Pancreas (tissue), 10 donors: ENCODE measurements at regions not wholly inside any gene's neighbourhood (a gene's known extent, or its start where the extent isn't known, plus 50 kb on each side); places are given as distances from the start of the nearest gene placed in this dataset.

Source experiments
- ATAC-seq, 4 donors: fragments of 200-7000 bp; cut with Tn5 transposase; one replicate each; pipeline versions ENCODE4 v1.8.0 to v1.9.1; 2020; ENCODE audit warnings: mild to moderate bottlenecking in 4 of 4, moderate library complexity in 4 of 4
- DNase-seq, 6 donors: peaks; one replicate each; pipeline ENCODE4 v3.0.0-alpha.2; 2020
- FAIRE-seq: peaks from 2 replicates; lab custom pipeline; 2012; peaks lifted over from hg19 to GRCh38; lab: Jason Lieb, UNC
- H3K27ac ChIP-seq, 4 donors: fragments of 200-600 bp; sonication (generic); 1 replicate in 3 of 4; 2 replicates in 1 of 4; pipeline versions ENCODE4 v1.5.0 to v1.8.0; 2020
- H3K27me3 ChIP-seq, 4 donors: fragments of 200-600 bp; one replicate each; pipeline ENCODE4 v1.8.0; 2021
- H3K36me3 ChIP-seq, 3 donors: fragments of 200-600 bp; sonication (generic) in 1 of 3; one replicate each; pipeline versions ENCODE4 v1.5.0 to v1.8.0; 2020 to 2021
- H3K4me1 ChIP-seq, 3 donors: fragments of 200-600 bp; one replicate each; pipeline ENCODE4 v1.8.0; 2021
- H3K4me3 ChIP-seq, 4 donors: fragments of 200-600 bp; sonication (generic) in 2 of 4; one replicate each; pipeline versions ENCODE4 v1.5.0 to v1.8.0; 2020 to 2021
- H3K9me3 ChIP-seq, 4 donors: fragments of 200-600 bp; one replicate each; pipeline ENCODE4 v1.8.0; 2021
- CTCF ChIP-seq, 4 donors: fragments of 200-600 bp; sonication (generic) in 3 of 4; IDR thresholded peaks; one replicate each; pipeline versions ENCODE4 v1.5.0 to v1.8.0; 2021; ENCODE audit warnings: antibody characterized with exemption in 4 of 4
- WGBS, 2 donors: extraction: QIAGEN DNeasy Blood & Tissue Kit; methylation state at CpG; one replicate each; pipeline ENCODE4 v1.1.7; 2013; 5-methylcytosine and 5-hydroxymethylcytosine counted together
- intact Hi-C, 3 donors: fragments of 100-400 bp; cut with DNase I; formaldehyde crosslinking; loops; one replicate each; pipeline versions ENCODE4 v1.11.1 to v1.14.2; 2022
- donor health status: healthy with polysubstance abuse.
- donor health status: DM: no; HTN: no; CAD: no; lungs with moderate emphysema.
- donor health status: DM: no; HTN: no; CAD: no.
- donor health status: control.
- donor health status: control.
- donor health status: Bipolar disorder and iron deficiency.
- donor health status: DM: yes; HTN: yes; CAD: no.
- donor health status: DM: no; HTN: no; CAD: no.
- donor health status: DM: no; HTN: no; CAD: no.
- donor health status: DM: yes; HTN: yes; CAD: no.

GRCh38 chr3:25884981-25885380, 95.1 kb downstream of the OXSM start:
- Histone ChIP-seq H3K4me3 (no peak overlapping the region), H3K4me1 (no peaks in the 10 kb centered on the region), H3K27me3 (no peaks in the 10 kb centered on the region), H3K27ac (no peak overlapping the region), H3K9me3 (no peaks in the 10 kb centered on the region), H3K36me3 (no peaks in the 10 kb centered on the region)
- no peak for DNase-seq
- FAIRE-seq: no peak
- no peak for TF ChIP-seq CTCF (IDR thresholded peaks at IDR 0.05)
- WGBS, 2 donors: 81 to 84% methylated on average over 2 of the region's 2 CpGs
- intact Hi-C loops: no loop called here
- ATAC-seq: no peak

- Histone ChIP-seq H3K27ac (no peak overlapping the region), H3K4me3 (no peak overlapping the region), H3K36me3 (no peaks in the 10 kb centered on the region), H3K27me3 (no peaks in the 10 kb centered on the region), H3K4me1 (no peaks in the 10 kb centered on the region), H3K9me3 (no peaks in the 10 kb centered on the region)
- intact Hi-C loops: no loop called here
- no peak for TF ChIP-seq CTCF (IDR thresholded peaks at IDR 0.05)
- FAIRE-seq (no peak), ATAC-seq (no peak), DNase-seq (no peak)
- 65 to 69% methylated on average over 5 of the region's 5 CpGs for WGBS, 2 donors
These were observed 95.7 kb downstream of the OXSM start for GRCh38 chr3:25885544-25885943.

GRCh38 chr3:25887907-25888306, 98.0 kb downstream of the OXSM start:
- no peaks in the 10 kb centered on the region for H3K36me3 ChIP-seq
- H3K27ac ChIP-seq: no peak overlapping the region
- no peaks in the 10 kb centered on the region for H3K27me3 ChIP-seq
- intact Hi-C loops: no loop called here
- DNase-seq (no peak), FAIRE-seq (no peak), ATAC-seq (no peak)
- 67 to 78% methylated on average over 5 of the region's 5 CpGs for WGBS, 2 donors
- H3K4me3 ChIP-seq: no peak overlapping the region
- no peak for TF ChIP-seq CTCF (IDR thresholded peaks at IDR 0.05)
- H3K4me1 ChIP-seq: no peaks in the 10 kb centered on the region
- no peaks in the 10 kb centered on the region for H3K9me3 ChIP-seq

GRCh38 chr3:25888892-25889524, 99.1 kb downstream of the OXSM start:
- no peaks in the 10 kb centered on the region for H3K9me3 ChIP-seq
- H3K27ac ChIP-seq: no peak overlapping the region
- no peak for TF ChIP-seq CTCF (IDR thresholded peaks at IDR 0.05)
- ATAC-seq: no peak
- no peak overlapping the region for H3K4me3 ChIP-seq
- no peaks in the 10 kb centered on the region for H3K4me1 ChIP-seq
- no peaks in the 10 kb centered on the region for H3K27me3 ChIP-seq
- no peak for FAIRE-seq
- H3K36me3 ChIP-seq: no peaks in the 10 kb centered on the region
- no peak for DNase-seq
- intact Hi-C loops: no loop called here

- WGBS, 2 donors: 81 to 83% methylated on average over 2 of the region's 2 CpGs
- DNase-seq: no peak
- TF ChIP-seq CTCF (IDR thresholded peaks at IDR 0.05): no peak
- Histone ChIP-seq H3K27me3 (no peaks in the 10 kb centered on the region), H3K4me1 (no peaks in the 10 kb centered on the region), H3K4me3 (no peak overlapping the region), H3K9me3 (no peaks in the 10 kb centered on the region), H3K36me3 (no peaks in the 10 kb centered on the region), H3K27ac (no peak overlapping the region)
- ATAC-seq: no peak
- FAIRE-seq: no peak
- intact Hi-C loops: no loop called here
These were observed 99.6 kb downstream of the OXSM start for GRCh38 chr3:25889525-25889917.
